ENCODE measurements at regions not wholly inside any gene's neighbourhood (a gene's known extent, or its start where the extent isn't known, plus 50 kb on each side); places are given as distances from the start of the nearest gene placed in this dataset.

DNA sequence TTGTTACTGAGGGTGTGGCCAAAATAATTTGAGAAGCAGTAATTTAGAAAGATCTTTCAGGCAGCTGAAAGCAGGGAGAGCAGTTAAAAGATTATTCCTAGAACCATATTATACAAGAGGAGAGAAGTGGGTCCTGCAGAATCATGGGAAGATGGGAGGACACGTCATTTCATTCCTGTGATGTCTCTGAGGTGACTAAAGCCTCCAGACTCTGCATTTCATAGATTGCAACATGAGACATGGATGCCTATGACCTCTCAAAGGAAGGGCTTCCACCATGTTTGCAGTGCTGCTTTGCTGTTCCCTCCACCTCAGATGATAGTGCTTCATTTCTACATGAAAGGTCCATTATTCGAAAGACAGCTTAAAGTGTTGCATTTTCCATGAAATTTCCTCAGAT is 788.4 kb downstream of the TSN start:
- peaks cover 3 to 12% of the 10 kb centered on the region in 2 donors for H3K9me3 Mint-ChIP-seq
- intact Hi-C loops (cut with micrococcal nuclease) = no loop called here
- no peak overlapping the region for H3K4me3 Mint-ChIP-seq
- no peak overlapping the region for H3K4me3 ChIP-seq (ENCODE audit: low read length)
- no peaks in the 10 kb centered on the region for H3K36me3 ChIP-seq (ENCODE audit: control insufficient read depth, insufficient read depth, low read length)
- H3K4me1 ChIP-seq (ENCODE audit: control insufficient read depth, insufficient read depth, low read length) = no peaks in the 10 kb centered on the region
- H3K27me3 Mint-ChIP-seq (ENCODE audit: low read depth in 2 of 2) = no peaks in the 10 kb centered on the region
- no peak overlapping the region for H3K27ac ChIP-seq (ENCODE audit: low read length)
- no peaks in the 10 kb centered on the region for H3K27me3 ChIP-seq (ENCODE audit: control insufficient read depth, insufficient read depth, low read length)
- WGBS (ENCODE audit: insufficient coverage) = 92% methylated on average over 2 of the region's 2 CpGs
- H3K27ac Mint-ChIP-seq = no peak overlapping the region
- H3K9me3 ChIP-seq (ENCODE audit: control insufficient read depth, insufficient read depth, low read length) = no peaks in the 10 kb centered on the region
- H3K36me3 Mint-ChIP-seq = no peaks in the 10 kb centered on the region
- no peaks in the 10 kb centered on the region for H3K4me1 Mint-ChIP-seq
- ATAC-seq (no peak), DNase-seq (no peak)
- TF ChIP-seq CTCF (IDR thresholded peaks at IDR 0.05) = no peak

DNA sequence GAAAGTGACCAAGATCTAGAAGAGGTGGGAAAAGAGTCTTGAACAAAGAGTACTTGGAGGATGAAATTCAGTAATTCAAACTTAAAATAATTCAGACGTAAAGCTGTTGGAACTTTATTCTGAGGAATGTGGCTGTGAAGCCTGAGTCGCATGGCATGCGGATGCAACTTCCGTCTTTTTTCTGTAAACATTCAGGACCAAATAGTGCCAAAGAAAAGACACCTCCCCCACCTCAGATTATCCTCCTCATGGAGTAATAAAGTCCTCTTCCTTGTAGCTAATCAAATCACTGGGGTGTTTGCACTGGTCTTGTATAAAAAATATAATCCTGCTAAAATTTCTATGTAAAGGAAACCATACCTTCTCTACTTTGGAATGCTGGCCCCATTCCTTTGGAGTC is 790.4 kb downstream of the TSN start:
- Histone ChIP-seq H3K4me3 (ENCODE audit: low read length) (no peak overlapping the region), H3K36me3 (ENCODE audit: control insufficient read depth, insufficient read depth, low read length) (no peaks in the 10 kb centered on the region), H3K4me1 (ENCODE audit: control insufficient read depth, insufficient read depth, low read length) (no peaks in the 10 kb centered on the region), H3K9me3 (ENCODE audit: control insufficient read depth, insufficient read depth, low read length) (peaks cover 2% of the 10 kb centered on the region), H3K27me3 (ENCODE audit: control insufficient read depth, insufficient read depth, low read length) (no peaks in the 10 kb centered on the region), H3K27ac (ENCODE audit: low read length) (no peak overlapping the region)
- H3K4me1 Mint-ChIP-seq = no peaks in the 10 kb centered on the region
- H3K4me3 Mint-ChIP-seq = no peak overlapping the region
- H3K9me3 Mint-ChIP-seq = peaks cover 14 to 16% of the 10 kb centered on the region in 2 donors
- peaks cover 5% of the 10 kb centered on the region for H3K36me3 Mint-ChIP-seq
- intact Hi-C loops (cut with micrococcal nuclease) = no loop called here
- no peak for ATAC-seq
- DNase-seq = no peak
- no peak overlapping the region for H3K27ac Mint-ChIP-seq
- no peaks in the 10 kb centered on the region for H3K27me3 Mint-ChIP-seq (ENCODE audit: low read depth in 2 of 2)
- 96% methylated on average over 4 of the region's 4 CpGs for WGBS (ENCODE audit: insufficient coverage)
- TF ChIP-seq CTCF (IDR thresholded peaks at IDR 0.05) = no peak

GRCh38 chr2:122562775-122563174 is 807.3 kb downstream of the TSN start:
- Mint-ChIP-seq H3K9me3 (peaks cover 0 to 2% of the 10 kb centered on the region in 2 donors), H3K27me3 (ENCODE audit: low read depth in 2 of 2) (no peaks in the 10 kb centered on the region), H3K27ac (no peak overlapping the region), H3K36me3 (no peaks in the 10 kb centered on the region), H3K4me3 (no peak overlapping the region), H3K4me1 (no peaks in the 10 kb centered on the region)
- Histone ChIP-seq H3K9me3 (ENCODE audit: control insufficient read depth, insufficient read depth, low read length) (no peaks in the 10 kb centered on the region), H3K4me3 (ENCODE audit: low read length) (no peak overlapping the region), H3K4me1 (ENCODE audit: control insufficient read depth, insufficient read depth, low read length) (no peaks in the 10 kb centered on the region), H3K27me3 (ENCODE audit: control insufficient read depth, insufficient read depth, low read length) (no peaks in the 10 kb centered on the region), H3K27ac (ENCODE audit: low read length) (no peak overlapping the region), H3K36me3 (ENCODE audit: control insufficient read depth, insufficient read depth, low read length) (no peaks in the 10 kb centered on the region)
- DNase-seq (no peak), ATAC-seq (no peak)
- no peak for TF ChIP-seq CTCF (IDR thresholded peaks at IDR 0.05)
- intact Hi-C loops (cut with micrococcal nuclease) = no loop called here
- 0% methylated on average over 1 of the region's 1 CpG for WGBS (ENCODE audit: insufficient coverage)

- TF ChIP-seq CTCF (IDR thresholded peaks at IDR 0.05) = no peak
- no peaks in the 10 kb centered on the region for H3K27me3 ChIP-seq (ENCODE audit: control insufficient read depth, insufficient read depth, low read length)
- no peaks in the 10 kb centered on the region for H3K9me3 ChIP-seq (ENCODE audit: control insufficient read depth, insufficient read depth, low read length)
- no peak overlapping the region for H3K4me3 Mint-ChIP-seq
- intact Hi-C loops (cut with micrococcal nuclease) = no loop called here
- H3K4me1 ChIP-seq (ENCODE audit: control insufficient read depth, insufficient read depth, low read length) = no peaks in the 10 kb centered on the region
- no peaks in the 10 kb centered on the region for H3K27me3 Mint-ChIP-seq (ENCODE audit: low read depth in 2 of 2)
- ATAC-seq = no peak
- H3K4me3 ChIP-seq (ENCODE audit: low read length) = no peak overlapping the region
- H3K36me3 Mint-ChIP-seq = no peaks in the 10 kb centered on the region
- 64% methylated on average over 2 of the region's 2 CpGs for WGBS (ENCODE audit: insufficient coverage)
- peaks cover 0 to 2% of the 10 kb centered on the region in 2 donors for H3K9me3 Mint-ChIP-seq
- H3K4me1 Mint-ChIP-seq = no peaks in the 10 kb centered on the region
- no peak overlapping the region for H3K27ac ChIP-seq (ENCODE audit: low read length)
- no peak for DNase-seq
- no peaks in the 10 kb centered on the region for H3K36me3 ChIP-seq (ENCODE audit: control insufficient read depth, insufficient read depth, low read length)
- H3K27ac Mint-ChIP-seq = no peak overlapping the region
Measured at GRCh38 chr2:122563781-122564180, 808.3 kb downstream of the TSN start.

Measured in natural killer cell (primary cell).